ENCODE measurements at regions not wholly inside any gene's neighbourhood (a gene's known extent, or its start where the extent isn't known, plus 50 kb on each side); places are given as distances from the start of the nearest gene placed in this dataset.
A peak's percentile ranks its signal among the peaks of the same experiment; 100 is the strongest.

- no peaks in the 10 kb centered on the region for H3K36me3 ChIP-seq
- H3K4me3 ChIP-seq = no peak overlapping the region
- H3K27me3 ChIP-seq = no peaks in the 10 kb centered on the region
- intact Hi-C loops (cut with DNase I) = no loop called here
- WGBS, 4 donors = 39 to 56% (median 41%) methylated on average over 2 of the region's 2 CpGs
- no peak for DNase-seq
- ATAC-seq = peak in 1 of 4 donors; percentile 24
- no peaks in the 10 kb centered on the region for H3K4me1 ChIP-seq
- peak in 5 of 12 donors; percentile 7 to 28 (median 14) for TF ChIP-seq CTCF (IDR thresholded peaks at IDR 0.05)
- no peak for TF ChIP-seq POLR2A (IDR thresholded peaks at IDR 0.05)
- no peak overlapping the region for H3K27ac ChIP-seq
- H3K9me3 ChIP-seq = peaks cover 0 to 4% (median 0%) of the 10 kb centered on the region in 12 donors
These were observed 727.9 kb upstream of the MAN1A1 start for GRCh38 chr6:120077489-120077888.

DNA sequence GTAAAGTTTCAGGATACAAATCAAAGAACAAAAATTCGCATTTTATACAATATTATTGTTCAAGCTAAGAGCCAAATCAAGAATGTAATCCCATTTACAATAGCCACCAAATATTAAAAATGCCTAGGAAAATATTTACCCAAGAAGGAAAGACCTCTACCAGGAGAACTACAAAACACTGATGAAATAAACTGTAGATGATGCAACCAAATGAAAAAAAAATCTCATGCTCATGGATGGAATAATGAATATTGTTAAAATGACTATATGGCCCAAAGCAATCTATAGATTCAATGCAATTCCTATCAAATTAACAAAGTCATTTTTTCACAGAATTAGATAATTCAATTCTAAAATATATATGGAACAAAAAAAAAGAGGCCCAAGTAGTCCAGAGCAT, 708.8 kb upstream of the MAN1A1 start:
- TF ChIP-seq POLR2A (IDR thresholded peaks at IDR 0.05) (no peak), CTCF (IDR thresholded peaks at IDR 0.05) (no peak)
- no peak for ATAC-seq
- DNase-seq = no peak
- Histone ChIP-seq H3K4me1 (no peaks in the 10 kb centered on the region), H3K36me3 (no peaks in the 10 kb centered on the region), H3K4me3 (no peak overlapping the region), H3K27ac (no peak overlapping the region), H3K9me3 (peaks cover 0 to 19% (median 0%) of the 10 kb centered on the region in 12 donors), H3K27me3 (no peaks in the 10 kb centered on the region)
- intact Hi-C loops (cut with DNase I) = no loop called here
- 29 to 65% (median 33%) methylated on average over 1 of the region's 1 CpG for WGBS, 4 donors

- H3K9me3 ChIP-seq = peaks cover 0 to 19% (median 0%) of the 10 kb centered on the region in 12 donors
- ATAC-seq (no peak), DNase-seq (no peak)
- H3K36me3 ChIP-seq = no peaks in the 10 kb centered on the region
- intact Hi-C loops (cut with DNase I) = no loop called here
- no peaks in the 10 kb centered on the region for H3K4me1 ChIP-seq
- WGBS, 4 donors = 36 to 53% (median 44%) methylated on average over 7 of the region's 7 CpGs
- no peak overlapping the region for H3K27ac ChIP-seq
- no peak overlapping the region for H3K4me3 ChIP-seq
- TF ChIP-seq POLR2A (IDR thresholded peaks at IDR 0.05) (no peak), CTCF (IDR thresholded peaks at IDR 0.05) (peak in 3 of 12 donors; percentile 11 to 31 (median 15))
- H3K27me3 ChIP-seq = no peaks in the 10 kb centered on the region
These were observed 706.5 kb upstream of the MAN1A1 start for GRCh38 chr6:120056085-120056484.

- Histone ChIP-seq H3K4me1 (no peaks in the 10 kb centered on the region), H3K4me3 (no peak overlapping the region), H3K27me3 (no peaks in the 10 kb centered on the region), H3K9me3 (peaks cover 0 to 16% (median 0%) of the 10 kb centered on the region in 12 donors), H3K36me3 (no peaks in the 10 kb centered on the region), H3K27ac (no peak overlapping the region)
- intact Hi-C loops (cut with DNase I) = no loop called here
- ATAC-seq = no peak
- DNase-seq = no peak
- WGBS, 4 donors = 64 to 78% (median 67%) methylated on average over 2 to 4 of the region's 4 CpGs
- TF ChIP-seq CTCF (IDR thresholded peaks at IDR 0.05) (no peak), POLR2A (IDR thresholded peaks at IDR 0.05) (no peak)
These were observed 705.5 kb upstream of the MAN1A1 start for GRCh38 chr6:120055071-120055470.

Data from heart left ventricle (tissue), 16 donors.